Endometrial microvascular endothelial cells (primary cell): ENCODE measurements at regions not wholly inside any gene's neighbourhood (a gene's known extent, or its start where the extent isn't known, plus 50 kb on each side); places are given as distances from the start of the nearest gene placed in this dataset.
"Not testable (repeated sequence)": the region's sequence is repeated elsewhere in the genome, so short reads cannot be mapped to it uniquely, and the experiment has no call there.

Source experiments
- in situ Hi-C: cut with HindIII; loops from 2 replicates; pipeline ENCODE4 v1.10.0; 2017; ENCODE audit warnings: low sequenced_read_pairs, low pct_unique_long_range_greater_than_20kb; ENCODE audit errors: inconsistent ontology term

GRCh38 chr3:104266219-104266618, 1100.5 kb upstream of the ALCAM start:
- in situ Hi-C loops: not testable (repeated sequence)

GRCh38 chr3:104269771-104270170, 1096.9 kb upstream of the ALCAM start:
- in situ Hi-C loops: no loop called here

- in situ Hi-C loops: no loop called here
These were observed 1093.6 kb upstream of the ALCAM start for GRCh38 chr3:104273046-104273649.

- in situ Hi-C loops: no loop called here
These were observed 1091.5 kb upstream of the ALCAM start for GRCh38 chr3:104275199-104275598.

- in situ Hi-C loops: no loop called here
These were observed 1087.1 kb upstream of the ALCAM start for GRCh38 chr3:104279617-104280016.

GRCh38 chr3:104281713-104282112, 1085.0 kb upstream of the ALCAM start:
- in situ Hi-C loops: no loop called here

GRCh38 chr3:104286645-104287044, 1080.1 kb upstream of the ALCAM start:
- in situ Hi-C loops: no loop called here

- in situ Hi-C loops: no loop called here
These were observed 1075.3 kb upstream of the ALCAM start for GRCh38 chr3:104291437-104291851.

- in situ Hi-C loops: no loop called here
These were observed 1074.8 kb upstream of the ALCAM start for GRCh38 chr3:104291878-104292277.

GRCh38 chr3:104297617-104298016, 1069.1 kb upstream of the ALCAM start:
- in situ Hi-C loops: no loop called here

GRCh38 chr3:104298662-104299061, 1068.0 kb upstream of the ALCAM start:
- in situ Hi-C loops: no loop called here

- in situ Hi-C loops: no loop called here
These were observed 1050.6 kb upstream of the ALCAM start for GRCh38 chr3:104316118-104316517.

GRCh38 chr3:104323226-104323625, 1043.5 kb upstream of the ALCAM start:
- in situ Hi-C loops: no loop called here

- in situ Hi-C loops: no loop called here
These were observed 1019.4 kb upstream of the ALCAM start for GRCh38 chr3:104347291-104347690.

- in situ Hi-C loops: no loop called here
These were observed 1016.9 kb upstream of the ALCAM start for GRCh38 chr3:104349836-104350235.

GRCh38 chr3:104353951-104354350, 1012.8 kb upstream of the ALCAM start:
- in situ Hi-C loops: no loop called here

GRCh38 chr3:104359546-104359945, 1007.2 kb upstream of the ALCAM start:
- in situ Hi-C loops: no loop called here

- in situ Hi-C loops: no loop called here
These were observed 1006.7 kb upstream of the ALCAM start for GRCh38 chr3:104360038-104360437.

GRCh38 chr3:104361748-104362147, 1005.0 kb upstream of the ALCAM start:
- in situ Hi-C loops: not testable (repeated sequence)

- in situ Hi-C loops: no loop called here
These were observed 1004.4 kb upstream of the ALCAM start for GRCh38 chr3:104362319-104362718.

- in situ Hi-C loops: no loop called here
These were observed 999.7 kb upstream of the ALCAM start for GRCh38 chr3:104367000-104367399.
